B cell (primary cell): ENCODE measurements at regions not wholly inside any gene's neighbourhood (a gene's known extent, or its start where the extent isn't known, plus 50 kb on each side); places are given as distances from the start of the nearest gene placed in this dataset.

Experiments used
- ATAC-seq: fragments of 200-7000 bp; cut with Tn5 transposase; one replicate; pipeline ENCODE4 v1.10.0; 2021; ENCODE audit warnings: low read depth, mild to moderate bottlenecking, moderate number of reproducible peaks, moderate library complexity
- CTCF ChIA-PET: fragments of 350-600 bp; sonication (Branson Sonifier 250); formaldehyde crosslinking; loops from one replicate; lab custom pipeline; 2021; ENCODE audit warnings: antibody characterized with exemption, inconsistent platforms; lab: Charles Lee
- POLR2A ChIA-PET: fragments of 350-600 bp; sonication (Branson Sonifier 250); formaldehyde crosslinking; loops from one replicate; lab custom pipeline; 2021; ENCODE audit warnings: antibody characterized with exemption; lab: Charles Lee
- DNase-seq: peaks from one replicate; pipeline ENCODE4 v3.0.0; 2013
- H2AFZ ChIP-seq: 2 replicates; pipeline ENCODE4 v1.6.1; 2012; ENCODE audit warnings: mild to moderate bottlenecking, low read depth, low read length; ENCODE audit not compliant: insufficient read depth, poor library complexity, severe bottlenecking
- H3K27ac ChIP-seq, 2 donors: 1 replicate in 1 of 2; 2 replicates in 1 of 2; pipeline ENCODE4 v1.5.1; 2012 to 2013; ENCODE audit warnings: low read length in 2 of 2, mild to moderate bottlenecking in 2 of 2, moderate library complexity in 1 of 2
- H3K27me3 ChIP-seq, 4 experiments: fragments of 200-600 bp in 1 of 4; sonication (generic) in 1 of 4; replicated peaks in 1 of 4; 1 replicate in 2 of 4; 2 replicates in 2 of 4; pipeline versions ENCODE4 v1.6.1 to v1.7.0; 2013 to 2016; ENCODE audit warnings: low read length in 3 of 4, mild to moderate bottlenecking in 2 of 4, mixed read lengths in 1 of 4, moderate library complexity in 1 of 4; ENCODE audit not compliant: insufficient read depth in 4 of 4, control insufficient read depth in 3 of 4; ENCODE audit errors: control extremely low read depth in 1 of 4
- H3K36me3 ChIP-seq, 2 experiments: replicated peaks in 1 of 2; 1 replicate in 1 of 2; 2 replicates in 1 of 2; pipeline versions ENCODE4 v1.6.1 to v1.7.1; 2013; ENCODE audit warnings: low read length in 1 of 2; ENCODE audit not compliant: insufficient read depth in 2 of 2, control insufficient read depth in 1 of 2; ENCODE audit errors: control extremely low read depth in 1 of 2, extremely low read depth in 1 of 2
- H3K4me1 ChIP-seq, 2 donors: fragments of 200-600 bp in 1 of 2; sonication (generic) in 1 of 2; 1 replicate in 1 of 2; 2 replicates in 1 of 2; pipeline versions ENCODE4 v1.5.1 to v1.6.1; 2013 to 2017; ENCODE audit warnings: low read length in 2 of 2; ENCODE audit not compliant: control insufficient read depth in 2 of 2, insufficient read depth in 2 of 2
- H3K4me2 ChIP-seq: replicated peaks from 2 replicates; pipeline ENCODE3; 2012; ENCODE audit warnings: mild to moderate bottlenecking, low read depth, low read length; ENCODE audit not compliant: poor library complexity, severe bottlenecking
- H3K4me3 ChIP-seq, 5 experiments: fragments of 200-600 bp in 1 of 5; sonication (generic) in 1 of 5; 1 replicate in 3 of 5; 2 replicates in 2 of 5; pipeline versions ENCODE4 v1.5.1 to v1.7.0; 2011 to 2016; ENCODE audit warnings: low read length in 4 of 5, mild to moderate bottlenecking in 4 of 5, low read depth in 2 of 5, control low read depth in 1 of 5, moderate library complexity in 1 of 5; ENCODE audit not compliant: insufficient read depth in 1 of 5; ENCODE audit errors: control extremely low read depth in 1 of 5, extremely low read depth in 1 of 5
- H3K79me2 ChIP-seq: fragments of 200-600 bp; sonication (generic); one replicate; pipeline ENCODE4 v1.6.0; 2016; ENCODE audit warnings: low read length; ENCODE audit not compliant: control insufficient read depth, insufficient read depth
- H3K9ac ChIP-seq: fragments of 200-600 bp; sonication (generic); 2 replicates; pipeline ENCODE4 v1.6.1; 2017; ENCODE audit warnings: mild to moderate bottlenecking, low read length, moderate library complexity
- H3K9me3 ChIP-seq, 3 donors: one replicate each; pipeline versions ENCODE4 v1.6.1 to v1.7.1; 2013; ENCODE audit warnings: low read length in 2 of 3; ENCODE audit not compliant: control insufficient read depth in 2 of 3, insufficient read depth in 1 of 3; ENCODE audit errors: control extremely low read depth in 1 of 3
- H4K20me1 ChIP-seq: 2 replicates; pipeline ENCODE4 v1.6.0; 2012; ENCODE audit warnings: mild to moderate bottlenecking, low read length; ENCODE audit not compliant: insufficient read depth, control insufficient read depth, poor library complexity, severe bottlenecking
- H3K27ac Mint-ChIP-seq: one replicate; pipeline ENCODE4 v1.8.0; 2021; ENCODE audit warnings: mixed read lengths
- H3K27me3 Mint-ChIP-seq: one replicate; pipeline ENCODE4 v1.8.0; 2021; ENCODE audit warnings: mixed read lengths
- H3K4me1 Mint-ChIP-seq: one replicate; pipeline ENCODE4 v1.8.0; 2021; ENCODE audit warnings: mixed read lengths
- H3K4me3 Mint-ChIP-seq: one replicate; pipeline ENCODE4 v1.8.0; 2021; ENCODE audit warnings: mixed read lengths
- H3K9me3 Mint-ChIP-seq: one replicate; pipeline ENCODE4 v1.8.0; 2022; ENCODE audit warnings: mixed read lengths; ENCODE audit not compliant: insufficient read depth
- EZH2 ChIP-seq: IDR thresholded peaks from 2 replicates; pipeline ENCODE4 v1.6.1; 2012; ENCODE audit warnings: borderline replicate concordance, low read depth, mild to moderate bottlenecking, moderate library complexity, low read length; ENCODE audit not compliant: insufficient read depth, poor library complexity, severe bottlenecking
- WGBS: methylation state at CpG from one replicate; pipeline ENCODE4 v1.1.5; 2013; ENCODE audit warnings: missing lambda C conversion rate; ENCODE audit not compliant: insufficient coverage; 5-methylcytosine and 5-hydroxymethylcytosine counted together
- intact Hi-C: fragments of 100-400 bp; cut with micrococcal nuclease; formaldehyde crosslinking; loops from one replicate; pipeline ENCODE4 v1.10.0; 2022
- TF ChIP-seq, protein P1 (sequence below): fragments of 200-600 bp; IDR thresholded peaks from one replicate; pipeline ENCODE4 v1.8.0; 2022; ENCODE audit warnings: antibody characterized with exemption, mild to moderate bottlenecking

DNA sequence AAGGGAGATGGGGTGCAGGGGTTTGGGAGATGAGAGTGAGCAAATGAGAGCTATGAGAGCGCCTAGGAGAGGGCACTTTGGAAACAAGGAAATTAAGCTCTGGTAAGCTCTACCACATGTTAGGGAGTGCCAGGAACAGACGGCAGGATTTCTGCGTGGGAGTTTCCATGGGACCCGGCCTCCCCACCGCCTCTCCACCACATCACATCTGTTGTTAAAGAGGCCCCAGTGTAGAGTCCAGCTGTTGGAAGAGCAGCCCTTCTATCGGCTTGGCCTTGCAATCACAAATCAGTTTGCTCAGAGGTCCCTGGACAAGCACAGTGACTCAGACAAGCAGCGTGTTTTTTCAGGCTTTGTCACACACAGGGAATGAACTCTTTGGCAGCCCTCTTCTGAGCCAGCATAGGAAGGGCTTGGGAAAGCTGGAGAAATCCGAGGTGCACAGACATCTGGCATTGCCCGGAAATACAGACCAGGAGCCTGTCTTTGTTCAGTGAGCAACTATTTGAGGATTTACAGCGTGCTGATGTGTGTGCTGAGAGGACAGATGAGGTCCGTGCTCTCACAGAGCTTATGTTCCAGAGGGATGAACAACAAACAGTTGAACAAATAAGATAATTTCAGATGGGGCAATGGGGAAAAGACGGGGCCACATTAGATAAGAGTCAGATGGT, 370.6 kb upstream of the PROK2 start:
- no peak for ATAC-seq
- Histone ChIP-seq H3K9ac (no peak overlapping the region), H3K79me2 (no peaks in the 10 kb centered on the region), H3K27ac (no peak overlapping the region), H2AFZ (no peak overlapping the region), H3K4me2 (no peak overlapping the region), H3K9me3 (peaks cover 0 to 11% (median 9%) of the 10 kb centered on the region in 3 donors), H3K36me3 (no peaks in the 10 kb centered on the region), H3K4me1 (peaks cover 17 to 20% of the 10 kb centered on the region in 2 donors), H3K27me3 (peaks cover 0 to 4% (median 1%) of the 10 kb centered on the region in 4 experiments), H4K20me1 (no peaks in the 10 kb centered on the region), H3K4me3 (no peak overlapping the region)
- ChIA-PET POLR2A (interaction anchor here (0.8 kb wide), 1 partner anchor 18 kb away, joined by 3 read pairs; no protein-coding TSS in a partner anchor), CTCF (no interaction called here)
- 97% methylated on average over 12 of the region's 12 CpGs for WGBS
- DNase-seq = no peak
- H3K27me3 Mint-ChIP-seq = peaks cover 3% of the 10 kb centered on the region
- H3K4me3 Mint-ChIP-seq = no peak overlapping the region
- H3K4me1 Mint-ChIP-seq = peaks cover 21% of the 10 kb centered on the region
- no peak overlapping the region for H3K27ac Mint-ChIP-seq
- no peak for TF ChIP-seq EZH2
- TF ChIP-seq, protein P1, sequence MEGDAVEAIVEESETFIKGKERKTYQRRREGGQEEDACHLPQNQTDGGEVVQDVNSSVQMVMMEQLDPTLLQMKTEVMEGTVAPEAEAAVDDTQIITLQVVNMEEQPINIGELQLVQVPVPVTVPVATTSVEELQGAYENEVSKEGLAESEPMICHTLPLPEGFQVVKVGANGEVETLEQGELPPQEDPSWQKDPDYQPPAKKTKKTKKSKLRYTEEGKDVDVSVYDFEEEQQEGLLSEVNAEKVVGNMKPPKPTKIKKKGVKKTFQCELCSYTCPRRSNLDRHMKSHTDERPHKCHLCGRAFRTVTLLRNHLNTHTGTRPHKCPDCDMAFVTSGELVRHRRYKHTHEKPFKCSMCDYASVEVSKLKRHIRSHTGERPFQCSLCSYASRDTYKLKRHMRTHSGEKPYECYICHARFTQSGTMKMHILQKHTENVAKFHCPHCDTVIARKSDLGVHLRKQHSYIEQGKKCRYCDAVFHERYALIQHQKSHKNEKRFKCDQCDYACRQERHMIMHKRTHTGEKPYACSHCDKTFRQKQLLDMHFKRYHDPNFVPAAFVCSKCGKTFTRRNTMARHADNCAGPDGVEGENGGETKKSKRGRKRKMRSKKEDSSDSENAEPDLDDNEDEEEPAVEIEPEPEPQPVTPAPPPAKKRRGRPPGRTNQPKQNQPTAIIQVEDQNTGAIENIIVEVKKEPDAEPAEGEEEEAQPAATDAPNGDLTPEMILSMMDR = no peak
- H3K9me3 Mint-ChIP-seq = peaks cover 2% of the 10 kb centered on the region
- intact Hi-C loops = no loop called here
